ENCODE measurements at regions not wholly inside any gene's neighbourhood (a gene's known extent, or its start where the extent isn't known, plus 50 kb on each side); places are given as distances from the start of the nearest gene placed in this dataset.

DNA sequence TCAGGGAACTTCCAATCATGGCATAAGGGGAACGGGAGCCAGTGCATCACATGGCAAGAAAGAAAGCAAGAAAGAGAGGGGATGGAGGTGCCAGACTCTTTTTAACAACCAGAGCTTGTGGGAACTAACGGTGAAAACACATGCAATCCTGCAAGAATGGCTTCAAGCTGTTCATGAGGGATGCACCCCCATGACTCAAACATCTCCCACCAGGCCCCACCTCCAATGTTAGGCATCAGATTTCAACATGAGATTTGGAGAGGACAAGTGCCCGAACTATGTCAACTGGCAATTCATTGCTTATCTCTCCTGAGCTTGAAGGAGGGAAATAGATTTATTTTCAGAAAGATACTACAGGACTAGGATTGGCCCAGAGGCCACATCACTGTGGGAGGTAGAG lies 270.0 kb downstream of the SLC4A3 start:
- DNase-seq (ENCODE audit: low read depth in 3 of 3) = no peak

DNA sequence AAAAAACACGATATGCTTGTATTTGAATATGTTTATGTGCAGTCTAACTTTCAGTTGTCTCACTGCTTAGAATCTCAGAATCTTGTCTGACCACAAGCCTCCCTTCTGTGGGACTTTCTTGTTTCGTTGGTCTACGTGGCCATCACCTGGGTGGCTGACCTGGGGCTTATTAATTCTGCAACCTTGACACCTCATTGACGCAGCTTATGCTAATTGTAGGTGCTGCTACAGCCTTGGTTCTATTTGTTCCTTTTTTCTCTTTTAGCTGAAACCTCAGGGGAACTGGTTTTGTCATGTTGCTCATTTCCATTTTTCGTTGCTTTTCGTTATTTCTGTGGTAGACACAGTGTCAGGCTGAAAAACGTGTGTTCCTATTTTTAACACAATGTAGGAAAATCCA lies 273.7 kb downstream of the SLC4A3 start:
- no peak for DNase-seq (ENCODE audit: low read depth in 3 of 3)

DNA sequence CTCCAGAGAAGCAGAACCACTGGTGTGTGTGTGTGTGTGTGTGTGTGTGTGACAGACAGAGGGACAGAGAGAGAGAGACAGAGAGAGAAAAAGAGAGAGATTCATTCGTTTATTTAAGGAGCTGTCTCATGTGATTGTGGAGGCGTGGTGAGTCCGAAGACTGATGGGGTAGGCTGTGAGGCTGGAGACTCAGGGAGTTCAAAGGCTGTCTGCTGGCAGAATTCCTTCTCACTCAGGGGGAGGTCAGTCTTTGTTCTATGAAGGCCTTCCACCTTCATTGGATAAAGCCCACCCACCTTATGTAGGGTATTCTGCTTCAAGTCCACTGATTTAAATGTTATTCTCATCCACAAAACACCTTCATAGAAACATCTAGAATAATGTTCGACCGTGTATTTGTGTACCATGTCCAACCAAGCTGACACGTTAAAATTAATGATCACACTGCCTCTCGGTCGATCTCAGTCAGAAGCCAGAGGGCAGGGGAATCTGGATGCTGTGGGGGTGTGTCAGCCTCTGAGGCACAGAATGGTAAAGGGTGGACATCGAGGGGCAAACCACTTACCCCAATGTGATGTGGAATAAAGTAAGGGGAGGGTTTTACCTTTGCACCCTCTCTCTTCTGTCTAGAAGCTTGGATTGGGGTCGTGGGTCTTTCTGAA lies 275.6 kb downstream of the SLC4A3 start:
- DNase-seq (ENCODE audit: low read depth in 3 of 3) = no peak

DNA sequence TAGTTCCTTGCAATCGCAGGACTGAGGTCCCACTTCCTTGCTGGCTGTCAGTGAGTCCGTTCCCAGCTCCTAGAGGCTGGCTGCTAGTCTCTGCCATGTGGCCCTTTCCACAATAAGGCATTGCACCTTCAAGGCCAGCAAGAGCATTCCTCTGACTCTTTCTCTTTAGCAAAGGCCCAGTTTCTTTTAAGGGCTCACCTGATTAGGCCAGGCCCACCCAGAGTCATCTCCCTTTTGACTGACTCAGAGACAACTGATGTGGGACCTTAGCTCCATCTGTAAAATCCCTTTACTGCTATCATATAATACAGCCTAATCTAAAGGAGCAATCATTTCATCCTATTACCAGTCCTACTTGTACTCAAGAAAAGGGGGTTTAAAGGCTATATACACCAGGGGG lies 278.2 kb downstream of the SLC4A3 start:
- DNase-seq (ENCODE audit: low read depth in 3 of 3) = no peak

DNA sequence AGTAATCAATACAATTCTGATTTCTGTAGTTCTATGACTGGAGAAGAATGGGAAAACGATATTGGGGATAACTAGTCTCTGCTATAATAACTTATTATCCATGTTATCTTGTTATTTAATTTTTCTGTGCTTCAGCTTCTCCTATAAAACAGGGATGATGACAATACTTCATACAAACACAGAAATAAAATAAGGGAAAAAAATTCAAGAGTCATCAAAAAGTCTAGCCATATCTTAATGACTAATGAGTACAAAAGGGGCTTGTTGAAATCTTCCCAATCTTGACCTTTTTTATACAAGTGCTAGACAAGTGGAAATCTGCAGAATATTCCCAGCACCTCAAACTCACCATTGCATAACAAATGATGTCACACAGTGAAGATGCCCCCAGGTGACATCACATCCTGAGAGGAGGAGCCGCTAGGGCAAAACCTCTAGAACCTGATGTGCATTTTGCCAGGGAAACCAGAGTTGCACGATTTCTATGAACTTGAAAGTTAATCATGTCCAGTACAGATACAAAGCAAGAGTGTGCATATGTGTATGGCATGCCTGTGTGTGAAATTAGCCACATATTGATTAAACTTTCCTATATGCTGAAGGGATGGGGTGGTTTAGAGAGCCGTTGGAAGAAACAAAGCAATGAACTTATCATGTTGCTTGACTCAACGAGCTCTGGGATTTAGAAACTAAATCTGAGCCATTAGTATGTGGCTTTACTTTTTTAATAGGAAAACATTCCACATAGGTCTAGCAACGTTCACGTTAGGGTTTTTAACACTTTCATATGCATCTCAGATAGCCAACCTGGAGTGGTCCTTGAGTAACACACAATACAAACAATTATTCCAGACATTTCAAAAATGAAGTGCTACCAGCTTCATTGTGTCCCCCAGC lies 278.9 kb downstream of the SLC4A3 start:
- no peak for DNase-seq (ENCODE audit: low read depth in 3 of 3)

DNA sequence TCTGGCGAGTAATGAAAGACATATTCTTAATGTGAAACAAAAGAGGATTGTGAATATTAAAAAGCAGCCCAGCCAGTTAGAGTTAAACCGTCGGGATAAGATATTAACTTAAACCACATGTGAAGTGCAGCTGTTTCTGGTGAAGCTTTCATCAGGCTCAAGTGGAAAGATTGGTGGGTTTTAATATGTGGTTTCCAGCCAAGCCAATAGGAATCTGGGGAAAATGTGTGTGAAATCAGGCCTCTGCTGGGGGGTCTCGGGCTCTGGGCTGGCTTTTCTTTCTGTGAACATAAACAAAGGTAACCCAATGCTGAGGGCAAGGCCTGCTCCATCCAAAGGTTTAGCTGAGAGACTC lies 279.6 kb downstream of the SLC4A3 start:
- DNase-seq (ENCODE audit: low read depth in 3 of 3) = no peak

DNA sequence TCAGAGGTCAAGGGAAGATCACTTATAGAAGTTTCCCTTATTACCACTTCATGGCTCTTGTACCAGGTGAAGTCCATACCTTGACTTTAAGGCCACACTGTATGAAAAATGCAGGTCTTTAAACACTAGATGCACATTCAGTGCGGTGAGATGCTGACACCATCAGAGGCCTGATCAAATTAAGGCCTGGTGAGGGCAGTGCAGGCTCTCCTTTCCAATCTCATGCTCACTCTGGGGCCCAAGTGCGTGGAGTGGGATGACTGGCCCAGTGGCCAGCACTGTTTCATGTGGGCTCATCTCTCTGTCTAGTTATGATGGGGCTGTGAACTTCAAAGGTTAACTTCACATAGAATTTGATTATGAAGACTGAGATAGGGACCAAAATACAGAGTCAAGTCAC lies 281.1 kb downstream of the SLC4A3 start:
- DNase-seq (ENCODE audit: low read depth in 3 of 3) = no peak

DNA sequence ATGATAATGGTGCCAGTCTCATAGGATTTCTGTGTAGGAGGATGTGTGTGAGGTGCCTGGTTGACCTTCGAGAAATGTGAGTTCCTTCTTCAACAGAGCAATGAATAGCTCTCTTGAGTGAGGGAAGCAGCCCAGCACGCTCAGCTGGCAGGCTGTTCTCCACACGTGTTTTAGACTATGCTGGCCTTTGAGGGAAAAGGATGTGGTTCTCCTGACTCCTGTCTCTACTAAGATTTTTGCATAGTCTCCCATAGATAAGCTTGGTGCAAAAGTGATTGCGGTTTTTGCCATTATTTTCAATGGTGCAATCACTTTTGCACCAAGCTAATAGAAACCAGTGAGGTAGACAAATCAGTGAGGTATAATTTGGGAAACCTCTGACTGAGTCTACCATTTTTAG lies 284.1 kb downstream of the SLC4A3 start:
- DNase-seq (ENCODE audit: low read depth in 3 of 3) = no peak

DNA sequence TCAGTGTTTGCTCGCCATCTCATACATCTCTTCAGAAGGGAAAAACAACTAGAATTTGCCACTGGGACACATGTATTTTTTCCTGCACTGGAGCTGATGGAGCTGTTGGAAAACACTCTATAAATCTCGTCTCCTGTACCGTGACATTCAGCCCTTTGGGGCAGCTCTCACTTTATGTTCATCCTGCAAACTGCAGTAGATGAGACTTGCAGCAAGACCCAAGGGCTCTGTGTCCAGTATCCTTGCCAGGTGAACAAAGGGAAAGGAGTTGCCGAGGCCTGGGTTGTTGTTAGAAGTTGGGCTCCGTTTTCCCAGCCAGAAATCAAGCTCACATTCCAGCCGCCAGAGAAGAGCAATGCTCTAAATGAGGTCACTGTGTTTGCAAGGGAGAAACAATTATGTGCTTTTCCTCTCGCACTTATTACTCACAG lies 285.1 kb downstream of the SLC4A3 start:
- no peak for DNase-seq (ENCODE audit: low read depth in 3 of 3)

DNA sequence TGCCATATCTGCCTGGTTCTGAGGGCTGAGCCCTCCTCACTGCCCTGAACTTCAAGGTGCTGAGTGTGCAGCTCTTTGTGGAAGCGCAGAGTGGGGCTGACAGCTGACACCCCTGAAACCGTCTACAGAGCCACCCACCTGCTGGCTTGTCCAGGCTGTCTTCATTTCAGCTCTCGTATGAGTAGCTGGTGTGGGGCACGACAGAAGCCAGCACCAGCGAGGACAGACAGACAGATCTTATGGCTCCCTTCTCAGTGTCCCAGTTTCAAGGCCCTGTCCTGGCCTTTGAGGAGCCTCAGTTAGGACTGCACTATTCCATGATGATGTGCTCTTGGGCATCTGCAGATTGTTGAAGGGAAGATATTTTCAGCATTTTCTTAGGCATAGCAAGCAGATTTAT lies 287.1 kb downstream of the SLC4A3 start:
- no peak for DNase-seq (ENCODE audit: low read depth in 3 of 3)

DNA sequence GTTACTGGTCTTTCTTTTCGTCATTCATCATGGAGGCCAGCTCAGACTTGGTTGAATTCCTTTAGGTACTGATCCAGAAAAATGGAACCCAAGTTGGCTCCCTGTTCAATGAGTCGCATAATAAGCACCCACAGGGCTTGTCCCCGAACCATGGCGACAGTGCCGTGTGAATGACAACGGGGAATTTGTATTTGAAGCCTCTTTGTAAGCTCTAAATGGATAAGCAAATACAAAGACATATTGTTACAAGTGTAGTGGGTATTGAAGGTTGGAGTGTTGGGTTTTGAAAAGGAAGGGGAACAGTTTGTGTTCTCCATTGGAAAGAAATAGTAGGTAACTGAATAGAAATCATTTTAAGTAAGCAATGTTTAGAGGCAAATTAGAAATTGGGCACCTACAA lies 288.9 kb downstream of the SLC4A3 start:
- no peak for DNase-seq (ENCODE audit: low read depth in 3 of 3)

DNA sequence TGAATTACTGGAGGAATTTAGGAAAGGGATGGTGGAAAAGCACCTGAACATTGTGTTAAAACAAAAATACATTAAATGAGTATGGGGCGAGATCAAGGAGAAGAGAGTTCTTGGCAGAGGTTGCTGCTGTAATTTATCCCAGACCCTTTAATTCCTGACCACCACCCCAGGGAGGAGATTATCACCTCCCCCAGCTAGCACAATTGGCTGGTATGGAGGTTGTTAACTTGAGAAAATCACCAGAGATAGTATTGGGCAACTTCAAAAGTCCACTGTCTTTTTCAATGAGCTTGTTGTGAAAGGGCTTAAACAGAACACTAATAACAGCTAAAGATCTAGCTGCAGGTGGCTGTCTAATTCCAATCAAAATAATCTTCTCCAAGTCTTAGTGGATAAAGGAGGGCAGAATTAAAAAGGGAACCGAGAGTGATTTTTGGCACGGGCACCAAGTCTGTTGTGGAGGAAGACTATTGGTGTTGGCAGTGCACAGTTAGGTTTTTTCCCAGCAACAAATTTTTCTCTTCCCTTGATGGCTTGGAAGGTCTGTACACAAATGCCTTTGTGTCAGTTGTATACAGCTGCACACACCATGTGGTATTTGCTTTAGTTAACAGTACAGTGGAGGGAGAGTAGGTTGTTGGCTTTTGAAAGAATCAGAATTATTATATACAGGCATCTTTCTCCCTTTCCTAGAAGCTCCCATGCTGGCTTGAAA lies 289.5 kb downstream of the SLC4A3 start:
- no peak for DNase-seq (ENCODE audit: low read depth in 3 of 3)

DNA sequence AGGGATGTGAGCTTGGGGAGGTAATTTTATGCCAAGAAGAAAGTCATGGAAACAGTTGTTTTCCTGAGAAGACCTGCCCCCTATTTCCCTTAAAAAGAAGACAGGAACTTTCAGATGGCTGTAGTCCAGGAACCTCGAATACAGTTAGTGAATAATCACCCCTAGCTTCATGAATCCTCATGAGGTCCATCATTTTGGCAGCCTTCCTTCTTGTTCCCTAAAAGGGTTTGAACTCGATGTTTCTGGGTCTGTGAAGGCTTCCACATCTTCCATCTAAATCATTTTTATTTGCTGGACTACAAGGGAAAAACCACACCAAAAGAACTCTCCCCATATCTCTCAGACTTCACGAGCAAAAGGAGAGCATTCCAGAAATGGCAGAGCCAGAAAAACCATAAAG lies 290.8 kb downstream of the SLC4A3 start:
- DNase-seq (ENCODE audit: low read depth in 3 of 3) = no peak

DNA sequence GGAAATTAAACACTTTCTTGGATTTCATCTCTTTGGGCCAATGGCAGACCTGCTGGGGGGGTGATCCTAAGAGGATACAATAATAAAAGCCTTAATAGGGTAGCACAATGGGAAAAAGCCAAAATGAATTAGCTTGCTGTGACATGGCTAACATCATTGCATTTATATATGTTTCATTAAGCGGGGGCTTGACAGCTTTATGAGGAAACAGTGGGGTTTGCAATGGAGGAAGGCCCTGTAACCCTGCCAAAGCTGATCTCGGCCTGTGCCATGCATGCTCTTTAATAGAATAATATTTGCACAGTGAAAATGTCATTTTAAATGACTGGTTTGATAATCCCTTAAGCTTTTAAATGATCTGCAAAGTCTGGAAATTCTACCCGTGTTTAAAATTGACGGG lies 291.5 kb downstream of the SLC4A3 start:
- DNase-seq (ENCODE audit: low read depth in 3 of 3) = no peak

DNA sequence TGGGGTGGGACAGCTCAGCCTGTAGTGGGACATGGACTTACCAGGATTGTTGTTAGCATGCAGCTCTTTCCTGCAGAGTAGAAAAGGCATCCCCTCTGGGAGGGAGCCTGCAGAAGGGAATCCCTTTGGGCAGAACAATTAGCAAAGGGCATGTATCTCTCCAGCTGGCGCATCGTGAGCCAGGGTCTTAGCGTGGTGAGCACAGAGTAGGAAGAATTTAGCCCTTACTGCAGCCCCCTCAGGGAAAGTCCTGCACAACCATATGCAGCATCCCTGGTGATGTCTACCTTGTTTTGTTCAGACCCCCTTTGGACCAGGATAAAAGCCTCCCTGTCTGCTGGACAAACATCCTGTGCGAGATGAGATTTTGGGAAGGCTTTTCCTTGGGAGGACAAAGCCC lies 292.1 kb downstream of the SLC4A3 start:
- no peak for DNase-seq (ENCODE audit: low read depth in 3 of 3)

DNA sequence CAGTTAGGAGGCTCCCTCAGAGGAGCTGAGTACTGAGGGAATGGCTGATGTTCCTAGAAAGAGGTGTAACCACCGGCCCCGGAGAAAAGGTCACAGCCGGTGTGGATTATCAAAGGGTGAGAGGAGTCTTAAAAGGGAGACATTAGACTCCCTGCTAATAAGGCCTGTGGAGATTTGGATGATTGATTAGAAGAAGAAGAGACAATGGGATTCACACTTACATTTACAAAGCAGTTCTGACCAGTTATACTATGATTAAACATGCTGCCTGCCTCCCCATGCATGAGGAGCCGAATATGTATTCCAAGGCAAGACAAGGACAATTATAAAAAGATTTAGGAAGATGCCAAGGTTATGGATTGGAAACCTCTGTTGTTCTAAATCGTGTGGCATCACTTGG lies 302.4 kb downstream of the SLC4A3 start:
- no peak for DNase-seq (ENCODE audit: low read depth in 3 of 3)

DNA sequence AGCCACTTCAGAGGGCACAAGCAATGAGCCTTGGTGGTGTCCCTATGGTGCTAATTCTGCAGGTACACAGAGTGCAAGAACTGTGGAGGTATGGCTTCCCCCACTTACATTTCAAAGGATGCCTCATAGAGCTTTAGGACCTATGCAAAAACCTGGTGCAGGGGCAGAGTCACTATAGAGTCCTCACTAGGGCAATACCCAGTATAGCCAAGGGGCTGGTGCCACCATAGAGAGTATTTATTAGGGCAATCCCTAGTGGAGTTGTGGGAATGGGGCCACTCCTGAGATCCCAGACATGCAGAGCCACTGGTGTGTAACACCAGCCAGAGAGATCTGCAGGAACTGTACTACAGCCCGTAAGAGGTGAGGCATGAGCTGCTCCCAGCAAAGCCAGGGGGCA lies 312.2 kb downstream of the SLC4A3 start:
- DNase-seq (ENCODE audit: low read depth in 3 of 3) = no peak

DNA sequence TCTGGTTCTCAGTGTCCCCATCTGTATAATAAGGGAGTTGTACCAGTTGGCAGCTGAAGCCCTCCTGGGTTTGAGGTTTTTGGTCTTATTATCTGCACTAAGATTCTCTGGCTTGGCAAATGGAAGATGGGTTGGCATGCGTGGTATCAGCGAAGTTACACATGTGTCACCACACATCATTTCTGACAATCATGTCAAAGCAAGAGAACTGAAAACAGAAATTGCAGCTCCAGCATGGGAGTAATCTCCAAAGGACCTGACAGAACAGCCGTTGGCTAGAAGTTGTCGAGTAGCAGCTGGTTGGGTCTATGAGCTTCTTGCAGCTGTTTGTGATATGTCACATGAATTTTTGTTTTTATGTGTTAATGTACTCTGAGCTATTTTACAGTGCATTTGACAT lies 317.4 kb downstream of the SLC4A3 start:
- no peak for DNase-seq (ENCODE audit: low read depth in 3 of 3)

DNA sequence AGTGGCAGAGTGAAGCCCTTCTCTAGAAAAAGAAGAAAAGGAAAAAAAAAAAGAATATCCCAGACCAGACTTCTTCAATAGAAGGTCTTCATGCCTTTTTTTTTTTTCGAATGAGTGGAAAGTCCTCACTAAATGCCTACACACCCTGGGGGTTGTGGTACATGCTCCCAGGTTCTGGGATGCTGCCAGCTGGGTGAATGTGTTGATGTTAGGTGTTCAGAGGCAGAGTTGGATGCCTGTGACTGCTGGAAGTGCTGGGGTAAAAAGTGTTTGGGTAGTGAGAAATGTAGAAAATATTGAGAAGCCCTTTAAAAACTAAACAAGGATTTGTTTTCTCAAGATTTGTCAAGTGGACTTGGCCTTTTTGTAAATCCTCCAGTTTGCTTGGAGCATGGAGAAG lies 318.6 kb downstream of the SLC4A3 start:
- DNase-seq (ENCODE audit: low read depth in 3 of 3) = no peak

DNA sequence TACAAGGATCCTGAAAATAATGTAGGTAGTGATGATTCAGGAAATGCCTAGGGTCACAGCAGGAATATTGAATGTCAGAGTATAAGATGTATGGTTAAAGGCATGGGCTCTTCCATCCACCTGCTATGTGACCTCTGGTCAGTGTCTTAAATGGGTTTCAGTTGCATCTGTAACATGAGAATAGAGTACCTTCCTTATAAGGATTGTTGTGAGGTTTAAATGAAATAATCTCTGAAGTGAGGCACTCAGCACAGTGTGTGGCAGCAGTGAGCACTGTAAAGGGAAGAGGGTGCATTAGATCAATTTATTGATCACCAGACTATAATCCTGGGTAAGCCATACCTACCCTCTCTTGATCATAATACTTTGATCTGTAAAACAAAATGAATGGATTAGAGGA lies 319.1 kb downstream of the SLC4A3 start:
- DNase-seq (ENCODE audit: low read depth in 3 of 3) = no peak

DNA sequence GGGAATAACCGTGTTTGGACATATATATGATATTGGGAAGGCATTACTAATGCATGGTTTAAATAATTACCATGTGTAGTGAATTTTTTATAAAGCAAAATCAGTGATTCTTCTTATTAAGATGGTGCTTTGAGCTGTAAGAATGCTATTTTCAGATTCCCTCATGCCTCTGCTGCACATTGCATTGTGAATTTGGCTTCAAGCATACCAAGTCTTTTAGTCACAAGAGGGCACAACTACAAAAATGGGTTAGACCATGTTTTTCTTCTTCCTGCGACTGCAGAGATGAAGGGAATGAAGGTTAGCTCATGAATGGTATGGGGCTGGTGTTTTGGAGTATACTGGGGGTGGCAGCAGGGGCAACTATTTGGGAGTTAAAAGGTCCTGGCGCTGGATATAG lies 320.1 kb downstream of the SLC4A3 start:
- no peak for DNase-seq (ENCODE audit: low read depth in 3 of 3)

DNA sequence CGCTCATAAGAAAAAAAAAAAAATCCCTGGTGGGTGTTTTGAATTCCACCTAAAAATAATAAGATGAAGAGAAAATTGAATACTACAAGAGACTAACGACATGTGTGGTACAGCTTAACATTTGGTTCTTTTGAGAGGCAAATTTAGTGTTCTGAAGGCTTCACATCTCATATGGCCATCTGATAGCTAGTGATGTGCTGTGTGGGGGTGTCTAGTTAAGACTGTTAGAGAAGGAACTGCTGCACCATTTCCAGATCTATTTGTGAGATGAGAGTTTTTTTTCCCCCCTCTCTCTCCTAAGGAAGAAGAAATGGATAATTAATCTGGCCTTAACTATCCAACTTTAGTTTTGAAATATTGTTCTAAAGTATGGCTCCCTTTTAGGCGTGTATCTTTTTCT lies 321.6 kb downstream of the SLC4A3 start:
- DNase-seq (ENCODE audit: low read depth in 3 of 3) = no peak

DNA sequence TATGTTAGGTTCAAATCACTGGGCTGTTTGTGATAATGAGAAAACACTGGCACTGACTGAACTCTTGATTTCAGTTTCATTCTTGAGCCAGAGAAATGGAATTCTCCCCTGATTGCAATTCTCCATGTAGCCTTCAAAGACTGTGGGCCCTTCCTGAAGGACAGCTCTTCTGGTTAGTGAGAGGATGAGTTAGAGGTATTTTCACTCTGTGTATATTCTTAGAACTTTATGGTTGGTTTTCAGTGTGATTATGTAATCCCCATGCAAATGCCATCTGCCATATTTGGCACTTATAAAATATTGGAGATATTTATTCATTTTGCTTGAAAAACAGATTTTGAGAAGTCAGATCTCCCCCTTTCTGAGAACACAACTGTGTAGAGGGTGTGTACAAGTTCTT lies 323.7 kb downstream of the SLC4A3 start:
- DNase-seq (ENCODE audit: low read depth in 3 of 3) = no peak
